ENCODE measurements at regions not wholly inside any gene's neighbourhood (a gene's known extent, or its start where the extent isn't known, plus 50 kb on each side); places are given as distances from the start of the nearest gene placed in this dataset.

DNA sequence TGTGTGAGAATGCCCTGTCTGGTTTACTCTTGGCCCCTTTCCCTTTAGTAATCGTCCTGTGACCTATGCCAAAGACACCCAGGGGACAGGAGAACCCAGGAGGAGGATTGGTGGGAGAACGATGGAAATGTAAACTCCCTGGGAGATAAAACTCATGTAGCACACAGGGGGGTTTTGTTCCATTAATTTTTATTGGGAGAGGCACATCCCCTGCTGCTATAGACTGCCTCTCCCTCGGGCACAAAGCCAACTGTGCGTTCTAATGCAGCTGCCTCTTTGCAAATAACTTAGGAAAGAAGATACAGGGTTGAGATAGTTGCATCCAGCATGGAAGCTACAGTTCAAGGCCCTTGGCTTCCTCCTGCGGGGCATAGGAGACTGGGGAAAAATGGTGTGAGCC is 489.6 kb downstream of the SLC4A3 start:
- Histone ChIP-seq H3K4me1 (replicated peaks in 1 of 2; ENCODE audit: control insufficient read depth in 2 of 2, insufficient read depth in 2 of 2, low read length in 2 of 2) (no peaks in the 10 kb centered on the region), H4K20me1 (replicated peaks; ENCODE audit: control insufficient read depth, insufficient read depth, low read length) (no peaks in the 10 kb centered on the region), H3K9me3 (replicated peaks; ENCODE audit: control insufficient read depth, insufficient read depth, low read depth, low read length) (no peaks in the 10 kb centered on the region), H3K9ac (ENCODE audit: insufficient read depth in 1 of 2, low read depth in 2 of 2, low read length in 2 of 2) (no peak overlapping the region), H3K79me2 (ENCODE audit: control insufficient read depth, insufficient read depth, low read length) (no peaks in the 10 kb centered on the region), H3K9me1 (ENCODE audit: control insufficient read depth, insufficient read depth, low read length) (no peaks in the 10 kb centered on the region), H2AFZ (ENCODE audit: low read depth, low read length) (no peak overlapping the region), H3K27me3 (ENCODE audit: control insufficient read depth in 2 of 2, insufficient read depth in 2 of 2, low read length in 2 of 2) (no peaks in the 10 kb centered on the region), H3K4me2 (ENCODE audit: insufficient read depth, low read length) (no peak overlapping the region), H3K36me3 (ENCODE audit: control insufficient read depth, insufficient read depth, low read length) (no peaks in the 10 kb centered on the region), H3K4me3 (no peak overlapping the region), H3K27ac (ENCODE audit: extremely low read depth, low read depth, low read length) (no peak overlapping the region)
- CTCF ChIA-PET (ENCODE audit: low intra/inter-chr PET ratio) = no interaction called here
- BruUV-seq (replicated peaks) = no TSS peak
- ATAC-seq (no peak), FAIRE-seq (no peak), DNase-seq (ENCODE audit: extremely low read depth in 1 of 4, low spot score in 3 of 4) (no peak)
- TF ChIP-seq, protein P1, sequence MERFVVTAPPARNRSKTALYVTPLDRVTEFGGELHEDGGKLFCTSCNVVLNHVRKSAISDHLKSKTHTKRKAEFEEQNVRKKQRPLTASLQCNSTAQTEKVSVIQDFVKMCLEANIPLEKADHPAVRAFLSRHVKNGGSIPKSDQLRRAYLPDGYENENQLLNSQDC (CRISPR knock-in tag; IDR thresholded peaks at IDR 0.05) = no peak
- TF ChIP-seq, protein P2, sequence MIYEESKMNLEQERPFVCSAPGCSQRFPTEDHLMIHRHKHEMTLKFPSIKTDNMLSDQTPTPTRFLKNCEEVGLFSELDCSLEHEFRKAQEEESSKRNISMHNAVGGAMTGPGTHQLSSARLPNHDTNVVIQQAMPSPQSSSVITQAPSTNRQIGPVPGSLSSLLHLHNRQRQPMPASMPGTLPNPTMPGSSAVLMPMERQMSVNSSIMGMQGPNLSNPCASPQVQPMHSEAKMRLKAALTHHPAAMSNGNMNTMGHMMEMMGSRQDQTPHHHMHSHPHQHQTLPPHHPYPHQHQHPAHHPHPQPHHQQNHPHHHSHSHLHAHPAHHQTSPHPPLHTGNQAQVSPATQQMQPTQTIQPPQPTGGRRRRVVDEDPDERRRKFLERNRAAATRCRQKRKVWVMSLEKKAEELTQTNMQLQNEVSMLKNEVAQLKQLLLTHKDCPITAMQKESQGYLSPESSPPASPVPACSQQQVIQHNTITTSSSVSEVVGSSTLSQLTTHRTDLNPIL (CRISPR knock-in tag; IDR thresholded peaks at IDR 0.05) = no peak
- TF ChIP-seq, protein P3, sequence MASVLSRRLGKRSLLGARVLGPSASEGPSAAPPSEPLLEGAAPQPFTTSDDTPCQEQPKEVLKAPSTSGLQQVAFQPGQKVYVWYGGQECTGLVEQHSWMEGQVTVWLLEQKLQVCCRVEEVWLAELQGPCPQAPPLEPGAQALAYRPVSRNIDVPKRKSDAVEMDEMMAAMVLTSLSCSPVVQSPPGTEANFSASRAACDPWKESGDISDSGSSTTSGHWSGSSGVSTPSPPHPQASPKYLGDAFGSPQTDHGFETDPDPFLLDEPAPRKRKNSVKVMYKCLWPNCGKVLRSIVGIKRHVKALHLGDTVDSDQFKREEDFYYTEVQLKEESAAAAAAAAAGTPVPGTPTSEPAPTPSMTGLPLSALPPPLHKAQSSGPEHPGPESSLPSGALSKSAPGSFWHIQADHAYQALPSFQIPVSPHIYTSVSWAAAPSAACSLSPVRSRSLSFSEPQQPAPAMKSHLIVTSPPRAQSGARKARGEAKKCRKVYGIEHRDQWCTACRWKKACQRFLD (CRISPR knock-in tag; IDR thresholded peaks at IDR 0.05) = no peak
- no peak for TF ChIP-seq FOXJ3 (CRISPR knock-in tag; IDR thresholded peaks at IDR 0.05)
- intact Hi-C loops (cut with micrococcal nuclease) (no loop called here), in situ Hi-C loops (cut with MboI) (no loop called here)
- 0% methylated on average over 4 of the region's 5 CpGs for WGBS (ENCODE audit: insufficient coverage, low coverage, missing lambda C conversion rate)
- POLR2A ChIA-PET = no interaction called here

Measured in K562 (cell line).